SK-N-SH treated with all-trans-retinoic acid at 6 μM for 48 hours (cell line): ENCODE measurements at regions not wholly inside any gene's neighbourhood (a gene's known extent, or its start where the extent isn't known, plus 50 kb on each side); places are given as distances from the start of the nearest gene placed in this dataset.

Experiments
- ARNTL ChIP-seq: fragments of 450-650 bp; formaldehyde crosslinking; IDR thresholded peaks from 2 replicates; pipeline ENCODE4 v1.5.0; 2020; ENCODE audit warnings: low read depth, mild to moderate bottlenecking, moderate library complexity, borderline replicate concordance
- GLIS3 ChIP-seq: fragments of 250-450 bp; sonication (Bioruptor Pico); IDR thresholded peaks from 2 replicates; pipeline ENCODE4 v1.5.0; 2020; ENCODE audit warnings: mild to moderate bottlenecking, moderate library complexity
- ISL1 ChIP-seq: fragments of 250-450 bp; sonication (Bioruptor Pico); IDR thresholded peaks from 2 replicates; pipeline ENCODE4 v2.1.2; 2022; ENCODE audit warnings: mild to moderate bottlenecking, moderate library complexity
- TOX ChIP-seq: fragments of 250-450 bp; sonication (Bioruptor Pico); IDR thresholded peaks from 2 replicates; pipeline ENCODE4 v1.8.0; 2021; ENCODE audit warnings: mild to moderate bottlenecking, moderate library complexity, borderline replicate concordance
- ZC3H10 ChIP-seq: fragments of 250-450 bp; sonication (Bioruptor Pico); IDR thresholded peaks from 2 replicates; pipeline ENCODE4 v1.5.1; 2021; ENCODE audit warnings: mild to moderate bottlenecking, moderate library complexity
- ZFP3 ChIP-seq: fragments of 250-450 bp; sonication (Bioruptor Pico); IDR thresholded peaks from 2 replicates; pipeline ENCODE4 v1.5.0; 2020; ENCODE audit warnings: mild to moderate bottlenecking, moderate library complexity
- TF ChIP-seq, protein P1 (sequence below): fragments of 250-450 bp; sonication (Bioruptor Pico); IDR thresholded peaks from 2 replicates; pipeline ENCODE4 v1.8.0; 2021; ENCODE audit warnings: low read depth, mild to moderate bottlenecking, moderate library complexity, borderline replicate concordance
- TF ChIP-seq, protein P2 (sequence below): fragments of 250-450 bp; sonication (Bioruptor Pico); IDR thresholded peaks from 2 replicates; pipeline ENCODE4 v1.8.0; 2020; ENCODE audit warnings: mild to moderate bottlenecking, moderate library complexity, borderline replicate concordance
- TF ChIP-seq, protein P3 (sequence below): fragments of 250-450 bp; sonication (Bioruptor Pico); IDR thresholded peaks from 2 replicates; pipeline ENCODE4 v1.5.0; 2020; ENCODE audit warnings: mild to moderate bottlenecking, moderate library complexity

DNA sequence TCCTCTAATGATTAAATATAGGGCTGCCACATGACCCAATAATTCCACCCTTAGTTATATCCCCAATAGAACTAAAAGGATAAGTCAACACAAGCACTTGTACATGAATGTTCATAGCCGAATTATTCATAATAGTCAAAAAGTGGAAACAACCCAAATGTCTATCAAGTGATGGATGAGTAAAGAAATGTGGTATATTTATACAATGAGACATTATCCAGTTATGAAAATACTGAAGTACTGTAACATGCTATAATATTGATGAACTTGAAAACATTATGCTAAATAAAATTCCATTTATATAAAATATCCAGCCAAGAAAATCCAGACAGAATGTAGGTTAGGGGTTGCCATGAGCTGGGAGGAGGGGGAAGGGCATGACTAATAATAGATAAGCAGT, 436.7 kb upstream of the AADAT start:
- TF ChIP-seq TOX (CRISPR knock-in tag): no peak
- TF ChIP-seq ZFP3 (CRISPR knock-in tag): no peak
- TF ChIP-seq ARNTL (CRISPR knock-in tag): no peak
- TF ChIP-seq, protein P1, sequence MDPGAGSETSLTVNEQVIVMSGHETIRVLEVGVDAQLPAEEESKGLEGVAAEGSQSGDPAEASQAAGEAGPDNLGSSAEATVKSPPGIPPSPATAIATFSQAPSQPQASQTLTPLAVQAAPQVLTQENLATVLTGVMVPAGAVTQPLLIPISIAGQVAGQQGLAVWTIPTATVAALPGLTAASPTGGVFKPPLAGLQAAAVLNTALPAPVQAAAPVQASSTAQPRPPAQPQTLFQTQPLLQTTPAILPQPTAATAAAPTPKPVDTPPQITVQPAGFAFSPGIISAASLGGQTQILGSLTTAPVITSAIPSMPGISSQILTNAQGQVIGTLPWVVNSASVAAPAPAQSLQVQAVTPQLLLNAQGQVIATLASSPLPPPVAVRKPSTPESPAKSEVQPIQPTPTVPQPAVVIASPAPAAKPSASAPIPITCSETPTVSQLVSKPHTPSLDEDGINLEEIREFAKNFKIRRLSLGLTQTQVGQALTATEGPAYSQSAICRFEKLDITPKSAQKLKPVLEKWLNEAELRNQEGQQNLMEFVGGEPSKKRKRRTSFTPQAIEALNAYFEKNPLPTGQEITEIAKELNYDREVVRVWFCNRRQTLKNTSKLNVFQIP: no peak
- TF ChIP-seq, protein P2, sequence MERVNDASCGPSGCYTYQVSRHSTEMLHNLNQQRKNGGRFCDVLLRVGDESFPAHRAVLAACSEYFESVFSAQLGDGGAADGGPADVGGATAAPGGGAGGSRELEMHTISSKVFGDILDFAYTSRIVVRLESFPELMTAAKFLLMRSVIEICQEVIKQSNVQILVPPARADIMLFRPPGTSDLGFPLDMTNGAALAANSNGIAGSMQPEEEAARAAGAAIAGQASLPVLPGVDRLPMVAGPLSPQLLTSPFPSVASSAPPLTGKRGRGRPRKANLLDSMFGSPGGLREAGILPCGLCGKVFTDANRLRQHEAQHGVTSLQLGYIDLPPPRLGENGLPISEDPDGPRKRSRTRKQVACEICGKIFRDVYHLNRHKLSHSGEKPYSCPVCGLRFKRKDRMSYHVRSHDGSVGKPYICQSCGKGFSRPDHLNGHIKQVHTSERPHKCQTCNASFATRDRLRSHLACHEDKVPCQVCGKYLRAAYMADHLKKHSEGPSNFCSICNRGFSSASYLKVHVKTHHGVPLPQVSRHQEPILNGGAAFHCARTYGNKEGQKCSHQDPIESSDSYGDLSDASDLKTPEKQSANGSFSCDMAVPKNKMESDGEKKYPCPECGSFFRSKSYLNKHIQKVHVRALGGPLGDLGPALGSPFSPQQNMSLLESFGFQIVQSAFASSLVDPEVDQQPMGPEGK (CRISPR knock-in tag): no peak
- TF ChIP-seq, protein P3, sequence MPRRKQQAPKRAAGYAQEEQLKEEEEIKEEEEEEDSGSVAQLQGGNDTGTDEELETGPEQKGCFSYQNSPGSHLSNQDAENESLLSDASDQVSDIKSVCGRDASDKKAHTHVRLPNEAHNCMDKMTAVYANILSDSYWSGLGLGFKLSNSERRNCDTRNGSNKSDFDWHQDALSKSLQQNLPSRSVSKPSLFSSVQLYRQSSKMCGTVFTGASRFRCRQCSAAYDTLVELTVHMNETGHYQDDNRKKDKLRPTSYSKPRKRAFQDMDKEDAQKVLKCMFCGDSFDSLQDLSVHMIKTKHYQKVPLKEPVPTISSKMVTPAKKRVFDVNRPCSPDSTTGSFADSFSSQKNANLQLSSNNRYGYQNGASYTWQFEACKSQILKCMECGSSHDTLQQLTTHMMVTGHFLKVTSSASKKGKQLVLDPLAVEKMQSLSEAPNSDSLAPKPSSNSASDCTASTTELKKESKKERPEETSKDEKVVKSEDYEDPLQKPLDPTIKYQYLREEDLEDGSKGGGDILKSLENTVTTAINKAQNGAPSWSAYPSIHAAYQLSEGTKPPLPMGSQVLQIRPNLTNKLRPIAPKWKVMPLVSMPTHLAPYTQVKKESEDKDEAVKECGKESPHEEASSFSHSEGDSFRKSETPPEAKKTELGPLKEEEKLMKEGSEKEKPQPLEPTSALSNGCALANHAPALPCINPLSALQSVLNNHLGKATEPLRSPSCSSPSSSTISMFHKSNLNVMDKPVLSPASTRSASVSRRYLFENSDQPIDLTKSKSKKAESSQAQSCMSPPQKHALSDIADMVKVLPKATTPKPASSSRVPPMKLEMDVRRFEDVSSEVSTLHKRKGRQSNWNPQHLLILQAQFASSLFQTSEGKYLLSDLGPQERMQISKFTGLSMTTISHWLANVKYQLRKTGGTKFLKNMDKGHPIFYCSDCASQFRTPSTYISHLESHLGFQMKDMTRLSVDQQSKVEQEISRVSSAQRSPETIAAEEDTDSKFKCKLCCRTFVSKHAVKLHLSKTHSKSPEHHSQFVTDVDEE (CRISPR knock-in tag): no peak
- TF ChIP-seq GLIS3: no peak
- TF ChIP-seq ISL1 (CRISPR knock-in tag): no peak
- no peak for TF ChIP-seq ZC3H10
